ENCODE measurements at regions not wholly inside any gene's neighbourhood (a gene's known extent, or its start where the extent isn't known, plus 50 kb on each side); places are given as distances from the start of the nearest gene placed in this dataset.

- TF ChIP-seq, protein P1, sequence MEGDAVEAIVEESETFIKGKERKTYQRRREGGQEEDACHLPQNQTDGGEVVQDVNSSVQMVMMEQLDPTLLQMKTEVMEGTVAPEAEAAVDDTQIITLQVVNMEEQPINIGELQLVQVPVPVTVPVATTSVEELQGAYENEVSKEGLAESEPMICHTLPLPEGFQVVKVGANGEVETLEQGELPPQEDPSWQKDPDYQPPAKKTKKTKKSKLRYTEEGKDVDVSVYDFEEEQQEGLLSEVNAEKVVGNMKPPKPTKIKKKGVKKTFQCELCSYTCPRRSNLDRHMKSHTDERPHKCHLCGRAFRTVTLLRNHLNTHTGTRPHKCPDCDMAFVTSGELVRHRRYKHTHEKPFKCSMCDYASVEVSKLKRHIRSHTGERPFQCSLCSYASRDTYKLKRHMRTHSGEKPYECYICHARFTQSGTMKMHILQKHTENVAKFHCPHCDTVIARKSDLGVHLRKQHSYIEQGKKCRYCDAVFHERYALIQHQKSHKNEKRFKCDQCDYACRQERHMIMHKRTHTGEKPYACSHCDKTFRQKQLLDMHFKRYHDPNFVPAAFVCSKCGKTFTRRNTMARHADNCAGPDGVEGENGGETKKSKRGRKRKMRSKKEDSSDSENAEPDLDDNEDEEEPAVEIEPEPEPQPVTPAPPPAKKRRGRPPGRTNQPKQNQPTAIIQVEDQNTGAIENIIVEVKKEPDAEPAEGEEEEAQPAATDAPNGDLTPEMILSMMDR (conservative IDR thresholded peaks at IDR 0.05; ENCODE audit: low read depth, low read length) = no peak
- TF ChIP-seq EZH2 (IDR thresholded peaks at IDR 0.05; ENCODE audit: borderline replicate concordance, low read depth, low read length, poor library complexity, severe bottlenecking) = no peak
These were observed 242.4 kb upstream of the CSF3R start for GRCh38 chr1:36725151-36725550.

All from A673 (cell line).